Ascending aorta (tissue), 2 donors: ENCODE measurements at regions not wholly inside any gene's neighbourhood (a gene's known extent, or its start where the extent isn't known, plus 50 kb on each side); places are given as distances from the start of the nearest gene placed in this dataset.

ENCODE experiments used
- DNase-seq, 2 donors: peaks; one replicate each; pipeline ENCODE4 v3.0.0-alpha.2; 2019; ENCODE audit warnings: low spot score in 2 of 2
- H3K27ac ChIP-seq, 2 donors: fragments of 200-600 bp; sonication (generic); one replicate each; pipeline ENCODE4 v1.5.1; 2016 to 2017; ENCODE audit warnings: mild to moderate bottlenecking in 1 of 2
- H3K27me3 ChIP-seq: fragments of 200-600 bp; sonication (generic); one replicate; pipeline ENCODE4 v1.5.1; 2017
- H3K36me3 ChIP-seq, 2 donors: fragments of 200-600 bp; sonication (generic); one replicate each; pipeline ENCODE4 v1.5.1; 2016
- H3K4me1 ChIP-seq, 2 donors: fragments of 200-600 bp; sonication (generic); one replicate each; pipeline ENCODE4 v1.5.1; 2016 to 2017; ENCODE audit warnings: mild to moderate bottlenecking in 1 of 2
- H3K4me3 ChIP-seq, 2 donors: fragments of 200-600 bp; sonication (generic); one replicate each; pipeline ENCODE4 v1.5.1; 2016 to 2017; ENCODE audit warnings: mild to moderate bottlenecking in 1 of 2
- H3K9me3 ChIP-seq, 2 donors: fragments of 200-600 bp; sonication (generic); one replicate each; pipeline ENCODE4 v1.5.1; 2016
- CTCF ChIP-seq, 3 experiments: fragments of 200-600 bp in 2 of 3; fragments of 450-650 bp in 1 of 3; sonication (generic) in 2 of 3; IDR thresholded peaks; one replicate each; pipeline ENCODE4 v1.5.1; 2016 to 2019; ENCODE audit warnings: antibody characterized with exemption in 3 of 3, mild to moderate bottlenecking in 1 of 3, moderate library complexity in 1 of 3
- intact Hi-C: fragments of 100-400 bp; cut with DNase I; formaldehyde crosslinking; loops from one replicate; pipeline ENCODE4 v1.15.1; 2023

GRCh38 chr1:187839873-187840272 lies 1011.1 kb downstream of the PLA2G4A start:
- intact Hi-C loops = no loop called here
- TF ChIP-seq CTCF (IDR thresholded peaks at IDR 0.05) = no peak
- H3K27ac ChIP-seq = no peak overlapping the region
- no peaks in the 10 kb centered on the region for H3K36me3 ChIP-seq
- no peak for DNase-seq
- no peaks in the 10 kb centered on the region for H3K27me3 ChIP-seq
- H3K9me3 ChIP-seq = no peaks in the 10 kb centered on the region
- no peaks in the 10 kb centered on the region for H3K4me1 ChIP-seq
- no peak overlapping the region for H3K4me3 ChIP-seq

DNA sequence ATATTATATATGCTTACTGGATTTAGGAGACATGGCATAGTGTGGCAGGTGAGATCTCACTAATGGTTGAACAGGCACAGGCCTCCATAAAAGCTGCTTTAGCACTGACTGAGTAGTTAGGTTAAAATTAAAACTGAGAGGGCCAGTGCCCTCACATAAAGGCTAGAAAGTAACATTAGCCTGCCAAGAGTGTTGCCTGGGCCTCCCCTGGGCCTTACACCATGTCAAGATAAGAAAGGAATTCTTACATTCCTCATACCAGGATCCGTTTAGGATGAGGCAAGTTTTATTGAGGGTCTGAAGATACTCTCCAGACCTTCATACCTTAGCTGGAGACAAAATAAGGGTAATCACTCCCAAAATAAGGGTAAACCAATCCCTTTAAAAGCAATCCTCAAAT lies 1011.8 kb downstream of the PLA2G4A start:
- H3K27me3 ChIP-seq = no peaks in the 10 kb centered on the region
- no peak overlapping the region for H3K4me3 ChIP-seq
- no peak overlapping the region for H3K27ac ChIP-seq
- intact Hi-C loops = no loop called here
- no peak for DNase-seq
- no peaks in the 10 kb centered on the region for H3K36me3 ChIP-seq
- no peaks in the 10 kb centered on the region for H3K4me1 ChIP-seq
- no peak for TF ChIP-seq CTCF (IDR thresholded peaks at IDR 0.05)
- H3K9me3 ChIP-seq = no peaks in the 10 kb centered on the region

DNA sequence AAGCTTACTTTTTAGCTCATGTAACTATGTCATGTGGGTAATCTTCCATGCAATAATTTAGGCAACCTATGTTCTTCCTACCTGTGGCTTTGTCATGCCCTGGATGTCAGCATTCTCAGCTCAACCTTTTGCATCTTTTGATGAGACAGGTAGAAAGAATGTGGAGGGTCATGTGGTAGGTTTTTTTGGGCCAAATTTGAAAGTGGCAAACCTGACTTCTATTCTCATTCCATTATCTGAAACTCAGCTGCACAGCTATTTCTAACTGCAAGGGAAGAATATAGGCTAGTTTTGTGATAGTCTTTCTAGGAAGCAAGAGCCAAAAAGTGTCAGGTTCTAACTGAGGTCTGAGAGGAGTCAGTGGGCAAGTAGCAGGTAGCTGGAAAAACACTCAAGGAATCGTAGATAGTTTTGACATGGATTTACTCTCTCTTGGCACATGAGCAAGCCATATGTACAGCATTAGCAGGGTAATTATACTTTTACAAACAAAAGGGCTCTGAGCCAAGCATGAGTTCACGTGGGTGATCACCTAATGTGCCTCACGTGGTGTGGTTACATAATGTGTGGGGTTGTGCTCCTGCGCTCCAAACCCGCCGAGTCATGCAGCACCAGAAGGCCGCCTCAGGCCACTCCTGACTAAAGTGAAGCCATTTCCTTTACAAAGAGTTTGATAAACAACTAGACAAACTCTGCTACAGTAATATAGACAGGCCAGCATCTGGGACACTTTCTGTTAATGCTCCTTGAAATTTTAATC lies 1013.8 kb downstream of the PLA2G4A start:
- TF ChIP-seq CTCF (IDR thresholded peaks at IDR 0.05) = no peak
- H3K27ac ChIP-seq = no peak overlapping the region
- H3K27me3 ChIP-seq = no peaks in the 10 kb centered on the region
- DNase-seq = no peak
- no peak overlapping the region for H3K4me3 ChIP-seq
- H3K36me3 ChIP-seq = no peaks in the 10 kb centered on the region
- no peaks in the 10 kb centered on the region for H3K4me1 ChIP-seq
- no peaks in the 10 kb centered on the region for H3K9me3 ChIP-seq
- intact Hi-C loops = no loop called here

DNA sequence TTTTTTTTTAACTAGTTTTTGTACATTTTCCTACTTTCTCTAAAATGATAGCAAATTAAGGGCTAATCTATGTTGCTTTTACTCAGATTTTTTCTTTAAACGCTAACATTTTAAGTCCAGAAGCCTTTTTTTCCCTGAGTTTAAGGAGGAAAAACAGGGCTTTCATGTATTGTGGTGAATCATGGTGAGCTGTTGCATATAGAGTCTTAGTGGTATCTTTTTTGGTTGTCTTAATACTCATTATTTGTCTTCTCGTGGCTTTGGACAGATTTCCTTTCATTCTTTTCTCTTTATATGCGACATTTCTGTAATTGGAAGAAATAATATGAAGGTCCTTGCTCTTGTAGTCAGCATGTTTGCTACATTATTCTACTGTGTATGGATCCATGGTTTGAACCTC lies 1015.6 kb downstream of the PLA2G4A start:
- no peaks in the 10 kb centered on the region for H3K36me3 ChIP-seq
- H3K4me3 ChIP-seq = no peak overlapping the region
- H3K4me1 ChIP-seq = no peaks in the 10 kb centered on the region
- H3K27me3 ChIP-seq = no peaks in the 10 kb centered on the region
- no peak overlapping the region for H3K27ac ChIP-seq
- TF ChIP-seq CTCF (IDR thresholded peaks at IDR 0.05) = no peak
- intact Hi-C loops = no loop called here
- H3K9me3 ChIP-seq = no peaks in the 10 kb centered on the region
- no peak for DNase-seq

DNA sequence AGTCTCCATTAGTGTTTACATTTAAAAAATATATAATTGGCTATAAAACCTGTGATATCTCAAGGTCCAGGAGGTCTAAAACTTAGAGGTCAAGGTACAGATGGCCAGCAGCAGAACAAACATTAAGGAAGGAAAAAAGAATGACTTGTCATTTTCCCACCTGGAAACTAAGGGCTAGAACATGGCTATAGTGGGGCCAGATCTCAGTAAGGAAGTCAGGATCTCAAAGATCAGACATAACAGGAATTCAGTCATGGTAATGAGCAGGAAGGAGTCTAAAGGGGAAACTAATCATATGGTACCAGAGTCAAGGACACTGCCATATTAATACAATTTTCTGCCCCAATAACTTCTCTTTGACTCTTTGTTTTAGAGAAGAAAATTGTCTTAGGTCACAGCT lies 1018.8 kb downstream of the PLA2G4A start:
- H3K36me3 ChIP-seq = no peaks in the 10 kb centered on the region

More for the DNA sequence above, 1018.8 kb downstream of the PLA2G4A start:
- Histone ChIP-seq H3K4me1 (no peaks in the 10 kb centered on the region), H3K9me3 (no peaks in the 10 kb centered on the region), H3K4me3 (no peak overlapping the region), H3K27me3 (no peaks in the 10 kb centered on the region), H3K27ac (no peak overlapping the region)
- DNase-seq = no peak
- intact Hi-C loops = no loop called here
- TF ChIP-seq CTCF (IDR thresholded peaks at IDR 0.05) = no peak
